Activated CD4-positive, alpha-beta T cell treated with anti-CD3 and anti-CD28 coated beads, Interleukin-2, amount 50 U/mL, for 48 hours (primary cell): ENCODE measurements at regions not wholly inside any gene's neighbourhood (a gene's known extent, or its start where the extent isn't known, plus 50 kb on each side); places are given as distances from the start of the nearest gene placed in this dataset.
"Not testable (repeated sequence)": the region's sequence is repeated elsewhere in the genome, so short reads cannot be mapped to it uniquely, and the experiment has no call there.

Experiments used
- DNase-seq, 2 experiments: peaks; one replicate each; pipeline ENCODE4 v3.0.0-alpha.2; 2020

DNA sequence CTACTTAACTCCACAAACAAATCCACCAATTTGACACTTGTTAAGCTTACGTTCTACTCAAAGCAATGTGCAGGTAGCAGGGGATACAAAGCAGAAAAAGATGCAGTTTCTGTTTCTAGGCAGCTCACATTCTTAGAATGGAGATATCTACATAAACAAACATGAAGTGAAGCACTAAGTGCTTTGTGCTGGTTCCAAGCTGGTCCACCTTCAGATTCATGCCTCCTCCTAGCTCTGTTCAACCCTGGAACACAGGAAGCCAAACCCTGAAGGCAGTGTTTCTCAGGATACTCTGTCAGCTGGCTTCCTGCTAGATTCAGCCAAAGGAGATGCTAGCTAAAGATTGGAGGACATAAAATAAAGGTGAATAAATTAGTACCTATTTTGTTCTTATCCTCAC, 55.3 kb upstream of the NOL4 start:
- DNase-seq = no peak

DNA sequence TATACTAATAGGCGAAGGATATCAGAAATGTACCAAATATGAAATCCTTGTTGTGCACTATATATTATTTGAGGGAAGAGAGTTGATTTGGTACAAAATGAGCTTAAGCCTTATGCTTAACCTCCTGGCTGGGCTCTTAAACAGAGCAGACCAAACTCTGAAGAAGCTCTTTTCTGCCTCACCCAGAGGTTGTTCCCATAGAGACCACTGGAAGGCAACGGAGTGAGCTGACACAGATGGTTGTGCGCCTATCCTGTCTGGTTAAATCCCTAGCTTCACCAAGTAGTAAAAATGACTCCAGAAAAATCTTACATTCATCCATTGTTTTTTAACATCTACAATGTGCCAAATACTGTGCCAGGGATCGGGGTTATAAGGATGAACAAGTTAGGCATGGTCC, 55.9 kb upstream of the NOL4 start:
- DNase-seq = no peak

- DNase-seq = no peak
Observed at GRCh38 chr18:34281290-34281689, 56.6 kb upstream of the NOL4 start.

DNA sequence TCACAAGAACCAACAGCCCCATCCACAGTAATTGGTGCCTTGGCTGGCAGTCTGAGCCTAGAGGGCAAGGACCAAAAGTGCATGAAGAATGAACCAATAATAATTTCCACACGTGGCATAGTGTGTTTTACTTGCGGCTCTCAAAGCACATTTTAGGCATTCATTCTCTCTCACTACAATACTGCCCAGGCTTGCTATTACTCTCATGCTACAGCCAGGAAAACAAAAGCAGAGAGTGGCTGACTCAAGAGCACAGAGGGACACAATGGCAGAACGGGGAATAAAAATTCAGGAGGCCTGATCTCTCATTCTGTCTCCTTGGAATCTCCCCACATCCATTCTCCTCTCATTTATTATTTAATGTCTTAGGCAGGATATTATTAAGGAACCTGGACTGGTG, 57.0 kb upstream of the NOL4 start:
- DNase-seq = no peak

DNA sequence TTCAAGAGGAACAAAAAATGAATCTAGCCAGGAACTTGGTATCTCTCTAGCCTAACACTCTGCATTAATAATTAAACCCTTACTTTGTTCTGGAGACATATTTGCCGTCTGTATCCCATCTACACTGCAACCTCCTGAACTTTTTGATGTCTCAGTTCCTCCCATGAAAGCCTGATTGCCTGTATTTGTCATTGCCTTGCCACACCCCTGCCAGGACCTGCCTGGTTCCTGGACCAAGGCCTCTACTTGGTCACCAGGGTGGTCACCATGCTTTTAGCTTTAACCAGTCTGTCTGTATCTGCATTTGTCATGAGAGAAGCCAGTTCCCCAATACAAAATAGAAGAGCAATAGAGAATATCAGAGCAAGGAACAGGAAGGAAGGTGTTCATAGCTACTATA, 58.8 kb upstream of the NOL4 start:
- DNase-seq = no peak

- DNase-seq = no peak
Observed at GRCh38 chr18:34287825-34288224, 63.1 kb upstream of the NOL4 start.

GRCh38 chr18:34292594-34292993, 67.9 kb upstream of the NOL4 start:
- DNase-seq = no peak

DNA sequence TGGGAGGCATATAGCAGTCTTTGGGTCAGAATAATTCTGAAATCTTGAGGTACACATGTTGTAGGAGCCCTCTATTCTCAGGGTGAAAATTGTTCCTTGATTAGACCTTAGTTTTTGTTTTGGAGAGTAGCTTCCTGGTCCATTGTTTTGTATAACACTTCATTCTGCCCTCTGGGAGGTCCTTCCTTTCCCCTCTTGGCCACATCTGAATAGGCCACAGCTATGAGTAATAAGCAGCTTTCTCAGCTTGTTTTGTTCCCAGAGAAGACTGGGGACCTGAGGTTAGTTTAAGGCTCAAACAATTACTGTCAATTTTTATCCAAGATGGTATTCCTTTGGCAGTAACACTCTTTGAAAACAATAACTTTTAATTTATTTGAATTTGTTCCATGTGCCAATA, 72.6 kb upstream of the NOL4 start:
- DNase-seq = no peak

DNA sequence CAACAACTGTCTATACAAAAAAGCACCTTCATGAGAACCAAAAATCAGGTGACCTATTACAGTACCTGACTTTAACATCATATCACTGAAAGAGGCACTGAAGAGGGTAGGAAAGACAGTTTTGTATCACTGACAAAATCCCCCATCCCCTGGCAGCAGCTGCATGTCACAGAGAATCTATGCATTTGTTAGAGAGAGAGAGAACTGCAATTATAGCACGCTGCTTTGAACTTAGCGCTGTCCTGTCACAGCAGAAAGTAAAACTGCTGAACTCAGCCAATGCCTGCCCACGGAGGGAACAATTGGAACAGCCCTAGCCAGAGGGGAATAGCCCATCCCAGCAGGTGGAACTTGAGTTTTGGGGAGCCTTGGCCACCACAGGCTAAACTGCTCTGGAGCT, 75.1 kb upstream of the NOL4 start:
- no peak for DNase-seq

DNA sequence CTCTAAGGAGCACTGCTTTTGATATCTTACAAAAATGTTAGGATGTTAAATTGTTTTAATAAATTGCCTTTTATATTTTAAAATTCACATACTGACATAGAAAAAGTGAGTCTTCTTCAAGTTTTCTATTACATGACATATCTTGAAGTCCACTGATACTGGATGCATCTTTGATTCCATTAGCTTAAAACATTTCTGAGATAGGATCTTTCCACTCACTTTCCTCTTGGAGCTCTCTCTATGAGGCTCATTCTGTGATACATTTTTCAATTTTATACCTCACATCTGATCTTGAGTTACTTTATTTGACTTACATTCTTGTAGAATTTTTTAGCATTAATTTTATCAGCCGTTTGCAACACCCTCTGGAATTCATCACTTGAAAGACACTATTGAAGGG, 86.8 kb upstream of the NOL4 start:
- no peak for DNase-seq

DNA sequence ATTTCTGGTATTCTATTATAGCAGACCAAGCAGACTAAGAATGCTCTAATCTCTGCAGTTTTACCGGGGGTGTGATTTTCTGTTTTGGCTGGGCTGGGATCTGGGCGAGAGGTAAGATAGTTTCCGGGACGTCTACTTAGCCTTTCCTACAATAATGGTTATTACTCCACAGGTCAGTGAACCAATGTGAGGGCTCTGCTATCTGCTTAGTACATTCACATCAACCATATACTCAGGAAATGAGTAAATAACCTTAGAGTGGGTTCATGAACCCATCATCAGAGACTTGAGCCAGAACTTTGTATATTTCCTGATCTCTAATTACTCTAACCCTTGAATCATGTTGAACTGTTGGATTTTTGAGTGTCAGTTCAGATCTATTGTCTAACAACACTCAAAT, 90.1 kb upstream of the NOL4 start:
- DNase-seq = no peak

DNA sequence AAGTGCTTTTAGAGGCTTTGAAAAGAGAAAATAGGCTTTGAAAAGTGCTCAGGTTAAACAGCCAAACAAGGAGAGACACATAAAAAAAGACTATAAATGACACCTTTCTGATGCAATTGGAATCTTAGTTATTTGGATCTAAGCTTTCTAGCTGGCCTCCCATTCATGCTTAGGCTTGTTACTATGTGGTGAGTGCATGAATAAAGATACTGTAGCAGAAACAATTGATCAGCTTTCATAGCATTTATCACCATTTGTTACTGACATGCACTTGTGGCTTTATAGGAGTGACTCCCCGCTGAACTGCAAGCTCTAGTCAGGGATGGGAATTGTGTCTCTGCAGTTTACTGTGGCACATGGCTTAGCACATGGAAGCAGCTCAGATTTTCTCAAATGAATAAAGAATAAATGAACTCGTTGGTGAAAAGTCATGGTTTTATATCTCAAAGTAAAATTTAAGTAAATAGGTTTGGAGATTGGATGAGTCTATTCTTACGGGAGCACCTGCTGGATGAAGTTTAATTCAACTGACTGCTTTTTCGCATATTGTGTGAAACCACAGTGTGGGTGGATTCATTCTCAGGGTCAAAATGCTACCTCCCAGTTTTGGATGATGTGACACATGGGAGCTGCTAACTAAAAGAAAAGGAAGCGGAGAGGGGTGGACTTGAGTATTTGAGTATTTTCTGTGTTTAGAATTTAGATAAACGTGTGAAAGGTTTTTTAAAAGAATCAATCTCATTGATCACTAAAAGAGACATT, 91.1 kb upstream of the NOL4 start:
- no peak for DNase-seq

- no peak for DNase-seq
Observed at GRCh38 chr18:34320267-34320666, 95.6 kb upstream of the NOL4 start.

DNA sequence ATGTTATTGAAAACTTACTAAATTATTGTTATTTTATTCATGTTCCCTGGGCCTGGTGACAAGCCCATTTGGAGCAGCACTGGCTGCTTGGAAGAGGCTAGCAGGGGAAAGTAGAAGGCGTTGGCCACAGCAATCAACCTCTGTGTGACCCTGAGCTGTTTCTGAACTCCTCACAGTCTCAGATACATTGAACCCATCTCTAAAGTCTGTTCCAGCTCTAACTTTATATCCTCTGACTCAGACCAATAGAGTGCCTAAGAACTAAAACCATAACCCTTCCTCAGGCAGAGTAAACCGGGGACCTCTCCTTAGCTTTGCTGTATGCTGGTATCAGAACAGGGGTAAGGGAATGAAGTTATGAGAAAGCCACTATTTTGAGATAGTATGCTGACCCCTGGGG, 96.4 kb upstream of the NOL4 start:
- DNase-seq = no peak

DNA sequence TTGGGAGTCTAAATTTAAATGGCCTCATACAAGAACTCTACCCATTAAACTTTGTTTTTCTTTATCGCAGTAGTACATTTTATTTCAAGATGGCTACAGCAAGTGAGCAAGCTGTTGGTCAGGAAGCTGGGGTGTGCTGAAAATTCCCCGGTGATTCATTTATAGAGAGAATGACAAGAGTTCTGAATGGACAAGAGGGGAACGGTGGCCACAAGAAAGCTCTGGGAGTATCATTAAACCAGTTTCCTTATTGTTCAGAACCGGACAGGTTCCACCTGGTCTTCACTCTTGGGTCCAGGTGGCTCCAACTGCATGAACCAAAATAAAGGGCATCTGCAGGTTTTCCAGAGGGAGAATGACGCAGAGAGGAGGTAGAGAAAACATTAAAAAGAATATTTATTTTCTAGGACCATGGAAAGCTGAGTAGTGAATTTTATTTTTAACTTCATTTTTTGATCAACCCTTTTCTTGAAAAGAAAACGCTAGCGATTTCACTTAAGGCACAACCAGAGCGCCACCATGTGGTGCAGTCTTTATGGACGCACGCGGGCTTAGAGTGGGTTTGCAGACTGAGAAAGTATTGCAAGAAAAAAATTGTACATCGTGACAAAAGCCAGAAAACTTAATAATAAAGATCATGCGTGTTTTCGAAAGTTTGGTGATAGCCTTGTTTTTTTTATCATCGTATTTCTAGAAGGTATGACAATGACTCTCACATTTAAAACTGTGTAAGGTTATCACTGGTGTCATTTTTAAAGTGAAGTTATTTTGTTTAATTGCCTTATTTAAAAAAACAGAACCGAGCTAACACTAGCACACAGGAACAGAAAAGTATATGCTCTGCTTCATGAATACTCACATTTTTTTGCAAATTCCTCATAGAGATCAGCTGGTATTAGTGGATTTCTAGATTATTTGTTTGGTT, 97.9 kb upstream of the NOL4 start:
- DNase-seq = peak; percentile 8 to 11

DNA sequence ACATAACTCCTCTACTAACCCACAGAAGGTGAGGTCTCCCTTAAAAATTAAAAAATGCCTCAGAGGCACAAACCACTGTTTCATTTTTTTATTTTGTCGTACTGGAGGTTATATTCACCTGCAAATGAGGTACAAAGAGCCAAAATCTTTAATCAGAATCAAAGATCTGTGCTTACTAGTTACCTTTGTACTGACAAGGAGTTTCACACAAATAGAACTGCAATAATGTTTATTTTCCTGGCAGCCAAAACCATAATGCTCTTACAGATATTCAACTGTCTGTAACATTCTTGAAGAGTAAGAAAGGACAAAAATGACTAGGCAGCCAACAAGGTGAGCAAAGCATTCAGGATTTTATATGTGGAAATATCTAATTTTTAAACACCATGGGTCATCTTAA, 105.1 kb upstream of the NOL4 start:
- no peak for DNase-seq

DNA sequence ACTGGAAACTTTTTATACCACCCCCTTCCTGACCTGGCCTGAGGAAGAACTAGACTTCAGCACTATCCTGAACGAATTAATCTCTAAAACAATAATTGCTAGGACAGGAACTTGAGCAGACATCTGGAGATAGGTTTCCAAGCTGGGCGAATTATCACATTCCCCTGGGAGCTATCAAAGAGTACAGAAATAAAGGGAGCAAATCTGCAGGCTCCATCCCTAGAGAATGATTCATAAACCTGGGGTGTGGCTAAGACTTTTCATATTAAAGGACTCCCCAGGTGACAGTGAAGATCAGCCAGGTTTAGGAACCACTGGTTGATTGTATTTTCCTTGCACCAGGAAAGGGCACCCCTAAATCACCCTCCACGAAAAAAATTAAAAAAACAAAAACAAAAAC, 105.6 kb upstream of the NOL4 start:
- DNase-seq = no peak

GRCh38 chr18:34330907-34331306, 106.2 kb upstream of the NOL4 start:
- not testable (repeated sequence) for DNase-seq

GRCh38 chr18:34331343-34331742, 106.6 kb upstream of the NOL4 start:
- not testable (repeated sequence) for DNase-seq

GRCh38 chr18:34339155-34339554, 114.4 kb upstream of the NOL4 start:
- no peak for DNase-seq

DNA sequence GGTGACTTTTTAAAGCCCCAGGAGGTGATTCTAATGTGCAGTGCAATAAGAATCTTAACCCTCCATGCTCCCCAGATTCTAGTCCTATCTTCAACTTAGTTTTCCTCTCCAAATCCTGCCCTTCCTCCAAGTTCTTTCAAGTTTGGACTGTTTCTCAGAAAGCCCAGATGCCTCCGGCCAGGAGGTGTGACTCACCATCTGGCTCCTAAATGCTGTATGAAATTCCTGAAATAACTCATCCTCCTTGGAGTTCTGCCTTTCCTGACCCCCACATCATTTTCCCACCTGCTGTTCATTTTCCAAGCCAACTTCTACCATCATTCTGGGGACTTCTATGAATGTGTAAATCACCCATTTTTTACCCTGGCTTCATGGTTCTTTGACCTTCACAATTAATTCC, 118.2 kb upstream of the NOL4 start:
- no peak for DNase-seq

DNA sequence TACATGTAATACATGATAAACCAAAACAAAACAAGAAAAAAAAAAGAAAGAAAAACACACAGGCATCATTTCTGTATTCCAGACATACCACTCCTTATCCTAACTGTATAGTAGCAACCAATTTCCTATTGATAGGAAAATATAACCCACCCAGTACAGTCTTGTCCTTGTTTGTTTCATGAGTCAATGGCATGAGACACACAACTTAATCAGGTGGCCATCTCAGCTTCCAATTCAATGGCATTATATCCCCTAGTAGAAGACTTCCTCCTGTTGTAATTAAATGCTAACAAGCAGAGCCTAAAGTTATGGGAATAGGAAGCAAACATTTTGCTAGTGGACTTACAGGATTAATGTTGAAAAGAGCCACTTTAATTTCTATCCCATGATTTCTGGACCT, 121.0 kb upstream of the NOL4 start:
- DNase-seq = no peak

DNA sequence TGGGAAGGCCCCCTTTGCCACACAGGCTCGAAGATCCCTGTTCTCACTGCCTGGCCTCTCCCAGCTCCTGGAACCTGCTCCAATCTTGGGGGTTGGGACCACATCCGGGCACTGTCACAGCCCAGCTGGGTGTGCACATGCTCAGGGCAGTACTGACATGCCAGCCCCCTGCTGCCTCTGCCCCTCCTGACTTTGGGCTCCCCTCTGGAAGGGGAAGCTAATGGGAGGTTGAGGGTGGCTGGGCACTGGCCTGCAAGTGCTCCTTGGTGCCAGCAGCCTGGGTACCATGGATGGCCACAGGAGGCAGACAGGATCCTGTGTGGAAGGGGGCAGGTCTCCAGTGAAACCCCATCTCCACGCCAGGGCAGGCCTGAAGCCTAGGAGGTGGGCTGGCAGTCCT, 126.1 kb upstream of the NOL4 start:
- no peak for DNase-seq

DNA sequence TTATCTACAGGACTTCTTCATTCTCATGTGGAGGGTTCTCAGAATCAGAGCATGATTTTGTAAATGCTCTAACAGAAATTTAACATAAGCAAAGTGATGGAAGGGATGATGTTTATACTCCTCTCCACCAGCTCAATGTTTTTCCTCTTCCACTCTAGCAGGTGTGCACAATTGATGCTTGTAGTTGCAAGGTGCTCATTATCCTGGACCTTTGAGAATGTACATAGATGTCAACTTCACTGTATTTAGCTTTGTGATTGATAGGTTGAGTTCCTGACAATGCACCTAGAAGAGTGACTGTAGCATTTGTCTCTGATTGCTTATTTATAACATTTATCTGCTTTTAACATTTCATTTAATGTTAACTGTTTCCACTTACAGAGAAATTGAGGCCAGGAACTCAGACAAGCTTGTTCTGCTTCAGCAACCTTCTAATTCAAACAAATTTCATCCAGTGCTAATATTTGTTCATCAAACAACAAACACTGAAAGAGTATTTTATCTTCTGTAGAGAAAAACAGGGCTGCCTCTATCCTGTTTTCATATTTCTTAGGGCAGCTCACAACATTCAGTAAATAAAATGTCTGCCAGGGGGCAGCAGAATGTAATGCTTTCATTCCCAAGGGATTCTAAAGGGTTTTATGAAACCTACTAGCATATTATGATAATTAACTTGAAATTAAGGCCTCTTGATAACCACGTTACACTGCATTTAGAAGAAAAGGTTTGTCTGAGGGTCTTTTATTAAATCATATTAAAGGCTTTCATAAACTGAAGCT, 127.9 kb upstream of the NOL4 start:
- DNase-seq = no peak
